CD14-positive monocyte (primary cell): ENCODE measurements at regions not wholly inside any gene's neighbourhood (a gene's known extent, or its start where the extent isn't known, plus 50 kb on each side); places are given as distances from the start of the nearest gene placed in this dataset.

Source experiments
- DNase-seq, 3 donors: peaks; one replicate each; pipeline ENCODE4 v3.0.0-alpha.2; 2011 to 2022
- H2AFZ ChIP-seq: 2 replicates; pipeline ENCODE4 v1.6.0; 2012; ENCODE audit warnings: mild to moderate bottlenecking, low read depth, low read length, inconsistent platforms; ENCODE audit not compliant: insufficient read depth, poor library complexity, severe bottlenecking
- H3K27ac ChIP-seq, 2 donors: 1 replicate in 1 of 2; 2 replicates in 1 of 2; pipeline ENCODE4 v1.5.1; 2012 to 2013; ENCODE audit warnings: low read length in 2 of 2, control low read depth in 1 of 2, inconsistent platforms in 1 of 2, low read depth in 1 of 2, mild to moderate bottlenecking in 1 of 2
- H3K27me3 ChIP-seq, 2 donors: one replicate each; pipeline versions ENCODE4 v1.6.0 to v1.6.1; 2011 to 2013; ENCODE audit warnings: low read length in 2 of 2; ENCODE audit not compliant: control insufficient read depth in 2 of 2, insufficient read depth in 2 of 2
- H3K36me3 ChIP-seq, 2 donors: replicated peaks in 1 of 2; 1 replicate in 1 of 2; 2 replicates in 1 of 2; pipeline versions ENCODE4 v1.5.1 to v1.6.1; 2012 to 2013; ENCODE audit warnings: low read length in 2 of 2, control low read depth in 1 of 2, inconsistent platforms in 1 of 2, mild to moderate bottlenecking in 1 of 2; ENCODE audit not compliant: insufficient read depth in 2 of 2, control insufficient read depth in 1 of 2
- H3K4me1 ChIP-seq, 2 donors: 1 replicate in 1 of 2; 2 replicates in 1 of 2; pipeline versions ENCODE4 v1.5.1 to v1.6.1; 2012 to 2013; ENCODE audit warnings: low read length in 2 of 2, control low read depth in 1 of 2, inconsistent platforms in 1 of 2, mild to moderate bottlenecking in 1 of 2, moderate library complexity in 1 of 2; ENCODE audit not compliant: insufficient read depth in 2 of 2, control insufficient read depth in 1 of 2
- H3K4me2 ChIP-seq: replicated peaks from 2 replicates; pipeline ENCODE3; 2012; ENCODE audit warnings: low read length, moderate library complexity, mild to moderate bottlenecking; ENCODE audit not compliant: poor library complexity, severe bottlenecking; ENCODE audit errors: extremely low read depth
- H3K4me3 ChIP-seq, 3 experiments: fragments of 200-600 bp in 1 of 3; sonication (generic) in 1 of 3; replicated peaks in 1 of 3; 1 replicate in 2 of 3; 2 replicates in 1 of 3; pipeline ENCODE4 v1.5.1; 2011 to 2013; ENCODE audit warnings: low read length in 3 of 3, mild to moderate bottlenecking in 3 of 3, control low read depth in 2 of 3, low read depth in 2 of 3, inconsistent platforms in 1 of 3, moderate library complexity in 1 of 3
- H3K79me2 ChIP-seq: 2 replicates; pipeline ENCODE4 v1.6.0; 2012; ENCODE audit warnings: mild to moderate bottlenecking, control low read depth, inconsistent platforms, low read length, moderate library complexity; ENCODE audit not compliant: insufficient read depth
- H3K9ac ChIP-seq: 2 replicates; pipeline ENCODE4 v1.6.0; 2017; ENCODE audit warnings: low read length, mild to moderate bottlenecking; ENCODE audit not compliant: insufficient read depth, poor library complexity, severe bottlenecking
- H3K9me3 ChIP-seq, 2 donors: replicated peaks in 1 of 2; 1 replicate in 1 of 2; 2 replicates in 1 of 2; pipeline versions ENCODE4 v1.5.1 to v1.6.1; 2012 to 2013; ENCODE audit warnings: low read length in 2 of 2, control low read depth in 1 of 2; ENCODE audit not compliant: control insufficient read depth in 1 of 2, insufficient read depth in 1 of 2
- H4K20me1 ChIP-seq: 2 replicates; pipeline ENCODE4 v1.6.0; 2012; ENCODE audit warnings: mild to moderate bottlenecking, low read length, control low read depth, moderate library complexity; ENCODE audit not compliant: insufficient read depth
- H3K27ac Mint-ChIP-seq, 7 donors: one replicate each; pipeline ENCODE4 v1.8.0; 2020; ENCODE audit warnings: mild to moderate bottlenecking in 7 of 7, mixed read lengths in 7 of 7, moderate library complexity in 6 of 7, inconsistent platforms in 2 of 7
- H3K27me3 Mint-ChIP-seq, 3 donors: one replicate each; pipeline ENCODE4 v1.8.0; 2021 to 2022; ENCODE audit warnings: low read depth in 3 of 3, mild to moderate bottlenecking in 3 of 3, mixed read lengths in 3 of 3, moderate library complexity in 3 of 3, inconsistent platforms in 1 of 3
- H3K36me3 Mint-ChIP-seq, 2 donors: one replicate each; pipeline ENCODE4 v1.8.0; 2020; ENCODE audit warnings: mixed read lengths in 2 of 2, inconsistent platforms in 1 of 2, mild to moderate bottlenecking in 1 of 2
- H3K4me1 Mint-ChIP-seq: one replicate; pipeline ENCODE4 v1.8.0; 2020; ENCODE audit warnings: mild to moderate bottlenecking, mixed read lengths
- H3K4me3 Mint-ChIP-seq, 2 donors: one replicate each; pipeline ENCODE4 v1.8.0; 2020; ENCODE audit warnings: mild to moderate bottlenecking in 2 of 2, mixed read lengths in 2 of 2, moderate library complexity in 1 of 2
- H3K9me3 Mint-ChIP-seq, 7 donors: one replicate each; pipeline ENCODE4 v1.8.0; 2020 to 2022; ENCODE audit warnings: mixed read lengths in 7 of 7, mild to moderate bottlenecking in 6 of 7, moderate library complexity in 6 of 7, inconsistent platforms in 2 of 7
- WGBS: methylation state at CpG from one replicate; pipeline ENCODE4 v1.1.5; 2013; ENCODE audit warnings: missing lambda C conversion rate; ENCODE audit not compliant: insufficient coverage; 5-methylcytosine and 5-hydroxymethylcytosine counted together
- intact Hi-C, 2 donors: fragments of 100-400 bp; cut with micrococcal nuclease; formaldehyde crosslinking; loops; one replicate each; pipeline versions ENCODE4 v1.15.0 to v1.15.1; 2023
- TF ChIP-seq, protein P1 (sequence below): fragments of 200-600 bp; IDR thresholded peaks from one replicate; pipeline ENCODE4 v1.8.0; 2022; ENCODE audit warnings: antibody characterized with exemption, mild to moderate bottlenecking

DNA sequence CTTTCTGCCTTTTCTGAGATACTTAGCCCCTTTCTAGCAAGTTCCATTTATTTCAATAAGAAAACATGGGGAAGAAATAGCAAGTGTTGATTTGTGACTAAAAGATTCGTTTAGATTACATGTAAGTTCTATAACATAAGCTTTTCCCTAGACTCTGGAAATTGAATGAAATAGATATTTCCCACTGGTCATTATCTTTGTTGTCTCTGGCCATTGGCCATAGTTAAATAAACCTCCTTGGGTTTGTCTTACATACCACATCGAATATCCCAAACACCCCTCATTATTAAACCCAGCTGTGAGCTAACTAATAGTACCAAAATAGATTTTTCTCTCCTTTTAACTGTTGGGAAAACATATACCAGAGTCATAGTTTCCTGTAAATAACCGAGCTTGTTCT is 534.8 kb downstream of the IQCM start:
- no peaks in the 10 kb centered on the region for H4K20me1 ChIP-seq
- no peak overlapping the region for H3K9ac ChIP-seq
- H3K79me2 ChIP-seq: no peaks in the 10 kb centered on the region
- H3K36me3 ChIP-seq: no peaks in the 10 kb centered on the region
- no peak overlapping the region for H3K4me3 Mint-ChIP-seq
- H3K27me3 Mint-ChIP-seq: no peaks in the 10 kb centered on the region
- no peaks in the 10 kb centered on the region for H3K4me1 Mint-ChIP-seq
- no peaks in the 10 kb centered on the region for H3K4me1 ChIP-seq
- H3K36me3 Mint-ChIP-seq: no peaks in the 10 kb centered on the region
- H3K27me3 ChIP-seq: no peaks in the 10 kb centered on the region
- WGBS: no CpG with 5 or more reads among the region's 3 CpGs
- DNase-seq: no peak
- TF ChIP-seq, protein P1, sequence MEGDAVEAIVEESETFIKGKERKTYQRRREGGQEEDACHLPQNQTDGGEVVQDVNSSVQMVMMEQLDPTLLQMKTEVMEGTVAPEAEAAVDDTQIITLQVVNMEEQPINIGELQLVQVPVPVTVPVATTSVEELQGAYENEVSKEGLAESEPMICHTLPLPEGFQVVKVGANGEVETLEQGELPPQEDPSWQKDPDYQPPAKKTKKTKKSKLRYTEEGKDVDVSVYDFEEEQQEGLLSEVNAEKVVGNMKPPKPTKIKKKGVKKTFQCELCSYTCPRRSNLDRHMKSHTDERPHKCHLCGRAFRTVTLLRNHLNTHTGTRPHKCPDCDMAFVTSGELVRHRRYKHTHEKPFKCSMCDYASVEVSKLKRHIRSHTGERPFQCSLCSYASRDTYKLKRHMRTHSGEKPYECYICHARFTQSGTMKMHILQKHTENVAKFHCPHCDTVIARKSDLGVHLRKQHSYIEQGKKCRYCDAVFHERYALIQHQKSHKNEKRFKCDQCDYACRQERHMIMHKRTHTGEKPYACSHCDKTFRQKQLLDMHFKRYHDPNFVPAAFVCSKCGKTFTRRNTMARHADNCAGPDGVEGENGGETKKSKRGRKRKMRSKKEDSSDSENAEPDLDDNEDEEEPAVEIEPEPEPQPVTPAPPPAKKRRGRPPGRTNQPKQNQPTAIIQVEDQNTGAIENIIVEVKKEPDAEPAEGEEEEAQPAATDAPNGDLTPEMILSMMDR: no peak
- peaks cover 0 to 3% (median 0%) of the 10 kb centered on the region in 7 donors for H3K9me3 Mint-ChIP-seq
- H2AFZ ChIP-seq: no peak overlapping the region
- H3K9me3 ChIP-seq: no peaks in the 10 kb centered on the region
- no peak overlapping the region for H3K27ac ChIP-seq
- no peak overlapping the region for H3K4me3 ChIP-seq
- no peak overlapping the region for H3K27ac Mint-ChIP-seq
- intact Hi-C loops: no loop called here
- no peak overlapping the region for H3K4me2 ChIP-seq

DNA sequence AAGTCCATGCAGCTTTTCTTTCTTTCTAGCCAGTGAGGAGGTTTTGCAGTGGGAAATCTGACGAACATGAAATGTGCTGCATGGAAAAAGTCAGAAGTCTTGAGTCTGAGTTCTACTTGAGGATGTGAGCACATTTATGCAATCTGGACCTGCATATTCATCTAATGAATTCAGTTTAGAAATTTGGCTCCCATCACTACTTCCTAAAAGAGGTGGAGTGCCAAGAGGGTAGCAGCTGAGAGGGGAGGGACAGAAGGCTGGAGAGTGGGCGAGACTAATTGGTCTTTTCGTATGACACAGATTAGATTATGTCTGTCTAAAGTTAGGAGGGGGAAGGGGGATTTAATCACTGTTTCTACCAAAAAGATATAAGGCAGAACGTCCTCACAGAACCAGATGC is 535.9 kb downstream of the IQCM start:
- WGBS: no CpG with 5 or more reads among the region's 4 CpGs
- no peak overlapping the region for H3K27ac Mint-ChIP-seq
- Histone ChIP-seq H3K4me3 (no peak overlapping the region), H3K4me2 (no peak overlapping the region), H4K20me1 (no peaks in the 10 kb centered on the region), H3K9ac (no peak overlapping the region), H3K9me3 (no peaks in the 10 kb centered on the region), H2AFZ (no peak overlapping the region), H3K27me3 (no peaks in the 10 kb centered on the region), H3K4me1 (no peaks in the 10 kb centered on the region), H3K36me3 (no peaks in the 10 kb centered on the region), H3K79me2 (no peaks in the 10 kb centered on the region), H3K27ac (no peak overlapping the region)
- H3K4me1 Mint-ChIP-seq: no peaks in the 10 kb centered on the region
- H3K9me3 Mint-ChIP-seq: peaks cover 0 to 2% (median under 1%) of the 10 kb centered on the region in 7 donors
- no peaks in the 10 kb centered on the region for H3K36me3 Mint-ChIP-seq
- H3K27me3 Mint-ChIP-seq: no peaks in the 10 kb centered on the region
- intact Hi-C loops: no loop called here
- no peak for DNase-seq
- no peak overlapping the region for H3K4me3 Mint-ChIP-seq
- TF ChIP-seq, protein P1: no peak
